Activated CD4-positive, alpha-beta T cell treated with anti-CD3 and anti-CD28 coated beads for 1 hour (primary cell): ENCODE measurements at regions not wholly inside any gene's neighbourhood (a gene's known extent, or its start where the extent isn't known, plus 50 kb on each side); places are given as distances from the start of the nearest gene placed in this dataset.
"Not testable (repeated sequence)": the region's sequence is repeated elsewhere in the genome, so short reads cannot be mapped to it uniquely, and the experiment has no call there.

Experiments used
- DNase-seq: peaks from one replicate; pipeline ENCODE4 v3.0.0-alpha.2; 2020

DNA sequence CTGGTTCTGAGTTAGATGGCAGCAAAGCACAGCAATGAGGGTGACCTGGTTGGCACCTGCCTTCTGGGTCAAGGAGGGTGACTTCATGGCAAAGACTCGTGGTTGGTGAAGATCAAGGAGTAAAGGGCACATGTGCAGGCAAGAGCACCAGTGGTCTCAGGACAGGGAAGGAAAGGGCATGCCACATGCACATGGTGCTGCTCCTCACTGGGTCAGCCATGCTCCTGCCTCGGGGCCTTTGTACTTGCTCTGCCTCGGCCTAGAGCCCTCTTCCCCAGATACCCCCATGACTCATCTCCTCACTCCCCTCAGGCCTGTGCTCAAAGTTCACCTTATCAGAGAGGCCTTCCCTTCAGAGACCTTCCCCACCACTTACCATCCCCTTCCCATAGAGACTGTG lies 106.7 kb upstream of the KDM7A start:
- DNase-seq: no peak

DNA sequence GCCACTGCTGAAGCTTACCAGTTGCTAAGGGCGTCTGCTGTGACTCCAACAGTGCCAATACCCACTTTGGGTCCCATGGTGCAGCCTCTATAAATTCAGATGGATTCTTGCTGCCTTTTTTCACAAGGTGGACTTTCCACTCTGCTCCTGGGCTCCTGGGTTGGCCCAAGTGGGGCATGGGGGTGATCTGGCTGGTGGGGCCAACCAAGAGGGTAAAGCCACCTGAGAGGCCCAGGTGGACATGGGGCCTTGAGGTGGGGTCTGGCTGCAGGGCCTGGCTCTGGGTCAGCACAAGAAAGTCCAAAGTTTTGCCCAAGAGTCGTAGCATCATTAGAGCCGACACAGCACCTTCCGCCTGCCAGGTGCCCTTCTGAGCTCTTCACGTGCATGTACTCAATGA lies 105.2 kb upstream of the KDM7A start:
- DNase-seq: no peak

DNA sequence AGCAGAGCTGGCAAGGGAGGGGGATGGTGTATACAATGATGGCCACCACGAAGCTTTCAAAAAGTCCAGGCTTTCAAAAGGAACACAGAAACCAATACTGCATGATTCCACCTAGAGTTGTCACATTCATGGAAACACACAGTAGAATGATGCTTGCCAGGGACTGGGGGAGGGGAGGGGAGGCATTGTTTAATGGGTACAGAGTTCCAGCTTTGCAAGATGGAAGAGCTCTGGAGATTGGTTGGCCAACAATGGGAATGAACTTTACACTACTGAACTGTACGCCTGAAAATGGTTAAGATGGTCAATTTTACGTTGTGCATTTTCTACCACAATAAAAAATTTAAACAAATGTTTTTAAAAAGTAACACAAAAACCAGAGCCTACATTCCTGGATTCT lies 104.5 kb upstream of the KDM7A start:
- DNase-seq: no peak

DNA sequence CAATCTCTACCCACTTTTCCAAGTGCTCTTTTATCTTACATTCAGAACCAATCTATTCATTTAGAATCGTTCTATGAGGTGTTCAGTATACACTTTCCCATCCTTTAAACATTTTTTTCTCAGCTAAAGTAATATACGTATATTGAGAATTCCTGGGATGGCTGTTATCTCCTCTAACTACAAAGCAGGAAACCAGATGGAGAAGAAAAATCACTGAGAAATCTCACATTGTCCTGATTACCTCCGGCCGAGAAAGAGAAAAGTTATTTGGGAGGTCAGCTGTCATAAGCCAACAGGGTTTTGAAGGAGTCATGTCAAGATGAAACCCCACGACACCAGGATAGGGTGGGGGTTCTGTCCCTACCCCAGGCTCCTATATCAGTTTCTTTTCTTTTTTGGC lies 99.2 kb upstream of the KDM7A start:
- DNase-seq: no peak

DNA sequence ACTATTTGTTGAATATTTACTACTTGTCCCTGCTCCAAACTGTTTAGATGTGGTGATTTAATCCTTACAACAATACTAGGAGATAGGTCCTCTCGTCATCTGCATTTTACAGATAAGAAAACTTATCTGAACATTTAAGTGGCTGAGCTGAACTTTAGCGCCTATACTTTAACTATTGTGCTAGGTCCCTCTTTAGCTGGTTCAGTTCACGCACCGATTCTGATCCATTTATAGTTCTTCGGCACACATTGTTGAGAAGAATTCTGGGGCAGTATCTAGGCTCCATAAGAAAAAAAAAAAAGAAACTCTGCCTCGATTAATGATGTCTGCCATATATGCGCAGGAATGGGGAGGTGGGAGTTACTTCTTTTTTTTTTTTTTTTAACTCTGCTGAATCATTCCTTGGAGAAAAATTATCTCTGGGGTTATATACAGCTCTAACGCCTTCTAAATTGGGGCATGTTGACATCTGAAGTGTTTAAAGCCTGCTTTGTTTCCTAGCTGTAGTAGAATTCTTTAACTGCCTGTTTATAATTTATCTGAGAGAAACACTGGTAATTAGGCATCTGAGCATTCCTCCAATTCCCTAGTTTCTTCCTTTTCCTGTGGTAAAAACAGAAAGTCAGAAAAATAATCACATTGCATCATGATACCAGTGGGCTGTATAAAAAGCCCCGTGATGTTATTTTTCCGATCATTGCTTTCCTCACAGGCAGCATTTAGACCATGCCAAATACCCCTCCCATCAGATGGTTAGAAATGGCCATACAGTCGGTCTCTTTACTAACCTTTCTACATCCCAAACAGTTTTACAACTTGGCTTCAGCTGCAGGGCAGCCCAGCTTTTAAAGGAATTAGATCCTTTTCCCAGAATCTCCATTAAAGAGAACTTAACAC lies 98.5 kb upstream of the KDM7A start:
- DNase-seq: no peak

DNA sequence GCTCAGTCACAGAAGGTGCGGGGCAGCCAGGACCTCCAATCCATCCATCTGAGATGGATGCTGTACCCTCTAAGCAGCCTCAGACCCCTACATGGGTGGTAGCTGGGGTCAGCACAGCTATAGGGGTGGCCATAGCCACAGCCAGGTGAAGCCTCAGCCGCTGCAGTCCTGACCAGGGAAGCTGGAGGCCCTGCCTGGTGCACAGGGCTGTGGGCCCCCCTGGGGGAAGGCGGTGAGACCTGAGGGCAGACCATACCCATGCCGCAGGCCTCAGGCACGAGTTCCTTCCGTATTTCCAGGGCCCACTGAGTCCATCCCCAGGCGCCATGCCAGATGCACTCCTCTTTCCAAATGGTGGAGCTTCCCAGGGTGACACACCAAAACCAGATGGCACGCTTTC lies 96.6 kb upstream of the KDM7A start:
- no peak for DNase-seq

DNA sequence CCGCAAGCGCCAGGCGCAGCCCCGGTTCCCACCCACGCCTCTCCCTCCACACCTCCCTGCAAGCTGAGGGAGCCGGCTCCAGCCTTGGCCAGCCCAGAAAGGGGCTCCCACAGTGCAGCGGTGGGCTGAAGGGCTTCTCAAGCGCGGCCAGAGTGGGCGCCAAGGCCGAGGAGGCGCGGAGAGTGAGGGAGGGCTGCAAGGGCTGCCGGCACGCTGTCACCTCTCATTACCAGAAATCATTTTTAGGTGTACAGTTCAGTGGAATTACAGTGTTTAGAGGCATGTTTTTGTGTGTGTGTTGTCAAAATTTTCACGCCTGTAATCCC lies 94.8 kb upstream of the KDM7A start:
- not testable (repeated sequence) for DNase-seq

DNA sequence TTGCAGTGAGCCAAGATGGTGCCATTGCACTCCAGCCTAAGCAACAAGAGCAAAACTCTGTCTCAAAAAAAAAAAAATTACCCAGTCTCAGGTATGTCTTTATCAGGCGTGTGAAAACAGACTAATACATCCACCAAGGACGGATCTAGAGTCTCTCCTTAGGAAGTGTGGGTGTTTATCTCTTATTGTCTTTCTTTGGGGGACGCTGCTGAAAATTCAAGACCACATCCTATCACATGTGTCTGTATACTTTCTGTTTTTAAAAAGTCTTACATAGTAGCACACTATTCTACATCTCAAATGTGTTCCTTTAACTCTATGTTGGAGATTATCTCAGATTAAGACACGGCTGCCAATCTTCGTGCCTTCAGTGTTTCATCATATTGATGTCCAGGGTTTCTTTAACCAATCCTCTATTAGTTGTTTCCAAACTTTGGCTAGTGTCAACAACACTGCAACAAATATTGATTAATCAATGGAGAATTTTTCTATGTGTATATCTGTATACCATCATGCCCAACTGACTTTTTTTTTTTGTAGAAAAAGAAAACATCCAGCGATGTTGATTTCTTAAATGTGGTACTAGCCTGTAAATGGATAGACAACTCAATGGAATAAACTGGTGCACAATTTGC lies 92.3 kb upstream of the KDM7A start:
- no peak for DNase-seq

DNA sequence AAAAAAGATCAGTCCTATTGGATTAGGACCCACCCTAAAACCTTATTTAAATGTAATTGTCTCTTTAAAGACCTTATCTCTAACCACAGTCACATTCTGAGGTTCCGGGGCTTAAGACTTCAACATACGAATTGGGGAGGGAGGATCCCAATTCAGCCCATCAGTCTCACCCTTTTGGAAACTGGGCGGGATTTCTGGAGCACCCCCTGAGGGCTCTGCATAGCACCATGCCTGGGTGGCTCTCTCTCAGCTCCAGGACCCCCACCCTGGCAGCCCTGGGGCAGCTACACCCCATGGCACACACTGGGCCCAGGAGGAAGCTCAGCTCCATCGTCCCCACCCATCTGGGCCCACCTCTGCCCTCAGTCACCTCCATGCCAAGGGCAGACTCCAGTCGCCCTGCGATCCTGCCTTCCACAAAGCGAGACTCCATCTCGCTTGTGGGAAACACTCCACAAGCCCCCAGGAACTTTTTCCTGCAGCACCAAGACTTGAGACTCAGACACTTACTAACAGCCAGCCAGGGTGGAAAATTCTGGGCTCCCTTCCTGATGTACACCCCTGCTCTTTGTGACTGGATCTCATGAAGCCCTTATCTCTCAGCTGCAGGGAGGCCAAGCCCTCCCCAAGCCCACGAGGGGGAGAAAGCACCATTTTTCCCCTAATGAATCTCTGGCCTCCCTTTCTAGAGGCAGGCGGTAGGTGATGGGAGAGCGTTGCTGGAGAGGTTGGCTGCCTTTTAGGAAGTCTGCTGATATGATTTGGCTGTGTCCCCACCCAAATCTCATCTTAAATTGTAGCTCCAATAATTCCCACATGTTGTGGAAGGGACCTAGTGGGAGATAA lies 90.8 kb upstream of the KDM7A start:
- DNase-seq: no peak

DNA sequence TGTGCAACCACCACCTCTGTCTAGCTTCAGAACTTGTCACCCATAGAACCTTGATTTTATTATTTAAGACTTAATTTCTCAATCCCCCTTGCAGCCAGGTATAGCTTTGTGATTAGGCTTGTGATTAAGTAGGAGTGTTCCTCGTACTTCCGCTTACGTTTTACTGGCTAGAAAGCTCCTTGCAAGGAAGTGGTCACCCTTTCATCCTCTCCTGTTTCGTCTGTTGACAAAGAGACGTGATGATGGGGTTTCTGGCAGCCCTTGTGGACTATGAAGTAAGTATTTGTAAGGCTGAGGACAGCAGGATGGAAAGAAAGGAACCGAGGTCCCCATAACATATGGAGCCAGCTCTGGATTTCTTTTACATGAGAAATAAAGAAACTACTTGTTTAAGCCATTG lies 86.5 kb upstream of the KDM7A start:
- no peak for DNase-seq

DNA sequence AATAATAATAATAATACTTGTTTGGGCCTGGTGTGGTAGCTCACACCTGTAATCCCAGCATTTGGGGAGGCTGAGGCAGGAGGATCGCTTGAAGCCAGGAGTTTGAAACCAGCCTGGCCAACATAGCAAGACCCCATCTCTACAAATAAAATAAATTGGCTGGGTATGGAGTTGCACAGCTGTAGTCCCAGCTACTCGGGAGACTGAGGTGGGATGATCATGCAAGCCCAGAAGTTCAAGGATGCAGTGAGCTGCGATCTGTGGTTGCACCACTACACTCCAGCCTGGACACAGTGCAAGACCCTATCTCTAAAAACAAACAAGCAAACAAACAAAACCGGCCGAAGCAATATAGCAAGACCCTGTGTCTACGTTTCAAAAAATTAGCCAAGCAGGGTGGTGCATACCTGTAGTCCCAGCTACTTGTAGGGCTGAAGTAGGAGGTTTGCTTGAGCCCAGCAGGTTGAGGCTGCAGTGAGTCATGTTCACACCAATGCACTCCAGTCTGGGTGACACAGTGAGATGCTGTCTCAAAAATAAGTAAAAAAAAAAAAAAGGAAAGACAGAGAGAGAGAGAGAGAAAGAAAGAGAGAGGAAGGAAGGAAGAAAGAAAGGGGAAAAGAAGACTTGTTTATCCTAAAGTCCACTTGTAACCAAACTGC lies 85.6 kb upstream of the KDM7A start:
- no peak for DNase-seq

DNA sequence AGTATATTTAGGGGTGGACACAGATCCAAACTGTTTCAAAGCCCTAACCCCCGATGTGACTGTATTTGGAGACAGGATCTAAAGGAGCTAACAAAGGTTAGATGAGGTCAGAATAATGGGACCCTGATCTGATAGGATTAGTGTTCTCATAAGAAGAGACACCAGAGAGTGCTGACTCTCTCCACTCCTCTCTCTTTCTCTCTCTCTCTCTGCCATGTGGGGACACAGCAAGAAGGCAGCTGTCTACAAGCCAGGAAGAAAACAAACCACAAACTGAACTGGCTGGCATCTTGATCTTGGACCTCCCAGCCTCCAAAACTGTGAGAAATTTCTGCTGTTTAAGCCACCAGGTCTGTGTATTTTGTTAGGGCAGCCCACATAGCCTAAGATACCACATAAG lies 84.7 kb upstream of the KDM7A start:
- no peak for DNase-seq

DNA sequence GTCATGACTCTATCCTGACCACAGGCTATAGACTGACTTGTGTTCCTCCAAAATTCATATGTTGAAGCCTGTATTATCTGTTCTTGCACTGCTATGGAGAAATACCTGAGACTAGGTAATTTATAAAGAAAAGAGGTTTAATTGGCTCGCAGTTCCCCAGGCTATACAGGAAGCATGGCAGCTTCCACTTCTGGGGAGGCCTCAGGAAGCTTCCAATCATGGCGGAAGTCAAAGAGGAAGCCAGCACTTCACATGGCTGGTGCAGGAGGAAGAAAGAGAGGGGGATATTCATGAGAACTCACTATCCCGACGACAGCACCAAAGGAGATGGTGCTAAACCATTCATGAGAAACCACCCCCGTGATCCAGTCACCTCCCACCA lies 84.3 kb upstream of the KDM7A start:
- no peak for DNase-seq

DNA sequence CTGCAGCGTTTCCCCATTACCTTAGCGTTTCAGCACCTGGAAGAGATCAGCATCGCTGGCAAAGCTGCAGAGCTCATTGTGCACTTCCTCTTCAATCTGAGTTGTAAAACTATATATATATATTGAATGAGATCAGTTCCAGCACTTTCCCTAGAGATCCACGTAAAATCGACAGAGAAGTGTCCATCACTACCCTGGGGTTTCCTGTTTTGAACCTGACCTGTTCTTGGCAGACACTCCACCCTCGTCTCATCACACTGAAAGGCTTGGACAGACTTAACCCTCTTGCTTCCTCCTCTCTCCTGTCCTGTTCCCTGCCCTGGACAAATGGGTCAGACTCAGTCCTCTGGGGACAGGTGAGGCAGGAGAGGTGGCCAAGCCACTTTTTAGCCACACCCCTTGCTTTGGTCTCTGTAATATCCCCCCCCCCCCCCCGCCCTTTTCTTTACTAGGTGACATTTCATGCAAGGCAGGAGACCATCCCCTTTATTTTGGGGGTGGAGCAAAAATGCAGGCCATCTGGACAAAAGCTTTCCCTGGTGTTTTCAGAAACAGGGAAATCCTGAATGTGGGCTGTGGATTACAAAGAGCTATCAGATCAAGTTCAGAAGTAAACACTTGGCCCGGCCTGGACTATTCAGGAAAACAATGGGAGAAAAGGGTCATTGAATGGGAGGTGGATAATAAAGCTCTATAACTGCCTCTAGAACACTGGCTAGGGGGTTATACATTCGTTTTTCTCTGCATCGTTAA lies 83.7 kb upstream of the KDM7A start:
- DNase-seq: no peak

DNA sequence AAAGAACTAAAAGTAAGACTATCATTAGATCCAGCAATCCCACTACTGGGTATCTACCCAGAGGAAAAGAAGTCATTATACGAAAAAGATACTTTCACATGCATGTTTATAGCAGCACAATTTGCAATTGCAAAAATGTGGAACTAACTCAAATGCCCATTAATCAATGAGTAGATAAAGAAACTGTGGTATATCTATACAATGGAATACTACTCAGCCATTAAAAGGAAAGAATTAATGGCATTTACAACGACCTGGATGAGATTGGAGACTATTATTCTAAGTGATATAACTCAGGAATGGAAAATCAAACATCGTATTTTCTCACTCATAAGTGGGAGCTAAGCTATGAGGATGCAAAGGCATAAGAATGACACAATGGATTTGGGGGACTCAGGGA lies 80.5 kb upstream of the KDM7A start:
- DNase-seq: not testable (repeated sequence)

DNA sequence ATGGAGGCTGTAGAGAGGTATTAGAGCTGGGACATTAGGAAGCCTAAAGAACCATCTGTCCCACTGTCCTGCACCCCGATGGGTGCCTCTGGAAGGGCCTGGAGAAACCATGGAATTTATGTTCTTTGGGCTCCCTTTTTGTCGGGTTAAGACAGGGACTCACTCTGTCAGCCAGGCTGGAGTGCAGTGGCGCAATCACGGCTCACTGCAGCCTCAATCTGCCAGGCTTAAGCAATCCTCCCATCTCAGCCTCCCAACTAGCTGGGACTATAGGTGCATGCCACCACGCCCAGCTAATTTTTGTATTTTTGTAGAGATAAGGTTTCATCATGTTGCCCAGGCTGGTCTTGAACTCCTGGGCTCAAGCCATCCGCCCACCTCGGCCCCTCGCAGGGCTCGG lies 78.2 kb upstream of the KDM7A start:
- not testable (repeated sequence) for DNase-seq

DNA sequence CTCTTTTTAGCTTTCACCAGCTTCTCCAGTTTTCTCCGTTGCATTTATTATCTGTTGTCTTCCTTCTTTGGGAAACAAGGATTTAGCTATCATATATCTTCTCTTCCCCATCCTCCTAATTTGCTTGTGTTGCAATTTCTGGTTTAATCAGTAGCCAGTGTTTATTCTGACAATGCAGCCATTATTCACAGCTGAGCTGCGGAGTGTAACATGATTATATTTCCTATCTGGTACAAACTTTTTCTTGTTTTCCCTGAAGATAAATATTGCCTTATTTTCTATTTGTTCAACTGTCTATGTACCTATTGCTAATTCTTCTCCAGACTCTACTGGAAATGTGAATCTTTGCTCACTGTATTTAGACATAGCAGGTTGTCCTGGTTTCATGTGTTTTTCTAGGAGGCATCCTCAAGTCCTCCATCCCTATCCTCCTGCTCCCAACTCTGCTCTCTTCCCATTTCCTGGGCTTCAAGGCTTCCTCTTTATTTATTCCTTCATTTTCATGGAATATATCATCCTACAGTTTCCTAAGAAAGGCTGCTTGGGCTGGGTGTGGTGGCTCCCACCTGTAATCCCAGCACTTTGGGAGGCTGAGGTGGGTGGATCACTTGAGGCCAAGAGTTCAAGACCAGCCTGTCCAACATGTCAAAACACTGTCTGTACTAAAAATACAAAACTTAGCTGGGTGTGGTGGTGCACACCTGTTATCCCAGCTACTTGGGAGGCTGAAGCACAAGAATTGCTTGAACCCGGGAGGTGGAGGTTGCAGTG lies 72.4 kb upstream of the KDM7A start:
- DNase-seq: no peak

DNA sequence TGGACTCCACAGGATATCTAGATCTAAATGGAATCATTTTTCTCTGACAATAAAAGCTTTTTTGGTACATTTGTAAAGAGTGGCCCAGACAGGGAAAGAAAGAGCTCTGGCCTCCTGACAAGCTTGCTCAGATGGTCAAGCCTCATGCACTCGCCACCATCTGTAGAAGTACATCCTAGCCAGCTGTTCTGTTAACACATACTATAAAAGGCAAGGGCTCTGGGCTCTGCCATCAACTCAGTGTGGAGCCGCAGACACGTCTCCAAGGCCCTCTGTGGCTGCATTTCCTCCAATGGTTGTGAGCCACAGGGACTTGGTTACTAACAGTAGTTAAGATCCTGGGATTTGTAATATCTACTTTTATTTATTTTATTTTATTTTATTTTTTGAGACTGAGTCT lies 70.8 kb upstream of the KDM7A start:
- DNase-seq: no peak

DNA sequence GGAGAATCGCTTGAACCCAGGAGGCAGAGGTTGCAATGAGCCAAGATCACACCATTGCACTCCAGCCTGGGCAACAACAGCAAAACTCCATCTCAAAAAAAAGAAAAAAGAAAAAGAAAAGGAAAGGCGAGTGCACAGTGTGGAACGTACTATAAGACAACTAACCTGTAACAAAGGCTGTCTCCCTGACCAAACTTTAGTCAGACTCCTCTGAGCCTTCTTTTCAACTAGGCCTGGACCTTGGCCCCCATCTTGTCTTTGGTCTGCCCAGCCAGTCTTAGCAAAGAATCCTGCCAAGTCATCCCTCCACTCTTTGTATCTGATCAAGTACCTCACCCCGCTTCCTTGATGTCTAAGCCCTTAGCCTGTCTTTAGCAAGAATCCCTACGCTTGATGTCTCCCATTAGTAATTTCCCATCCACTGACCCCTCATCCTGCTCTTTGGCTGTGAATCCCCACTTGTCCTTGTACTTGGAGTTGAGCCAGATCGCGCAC lies 68.9 kb upstream of the KDM7A start:
- no peak for DNase-seq

DNA sequence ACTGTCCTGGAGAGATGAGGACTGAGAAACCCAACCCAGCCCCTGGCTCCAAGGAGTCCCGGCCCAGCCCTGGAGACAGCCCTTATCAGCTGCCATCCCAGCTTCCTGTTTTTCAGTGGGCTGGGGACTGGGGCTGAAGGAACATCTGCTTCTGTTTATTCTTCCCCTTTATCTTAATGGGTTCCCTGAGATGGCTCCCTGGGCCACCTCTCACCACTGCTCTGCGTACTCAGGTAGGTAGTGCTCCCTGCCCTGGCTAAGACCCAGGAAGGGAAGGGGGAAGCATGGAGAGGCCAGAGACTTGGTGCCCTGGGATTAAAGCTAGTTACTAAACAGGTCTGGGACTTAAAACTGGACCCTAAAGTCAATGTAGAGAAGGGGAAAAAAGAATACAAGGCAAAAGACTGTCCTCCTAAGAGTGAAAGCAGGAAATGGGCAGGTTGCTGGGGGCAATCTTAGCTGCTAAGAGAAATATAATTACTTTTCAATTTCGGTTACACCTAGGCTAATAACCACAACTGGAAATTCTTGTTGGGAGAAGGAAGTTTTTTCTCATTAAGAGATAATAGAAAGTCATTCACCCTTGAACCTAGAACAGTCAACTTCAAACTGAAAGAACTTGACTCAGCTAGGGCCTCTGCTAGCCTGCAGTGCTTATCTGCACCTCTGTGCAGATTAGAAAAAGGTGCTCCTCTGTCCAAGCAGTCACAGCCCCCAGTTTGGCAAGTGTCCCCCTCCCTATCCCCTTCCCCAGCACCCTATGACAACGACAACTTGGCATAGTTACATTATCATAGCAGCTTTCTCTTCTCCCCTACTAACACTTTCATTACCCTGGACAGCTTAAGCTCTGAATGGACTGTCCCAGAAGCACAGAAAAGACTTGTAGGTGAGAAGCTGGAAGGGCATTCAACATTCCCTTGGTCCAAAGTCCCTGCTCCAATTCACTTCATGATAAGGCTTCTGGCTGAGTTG lies 65.6 kb upstream of the KDM7A start:
- no peak for DNase-seq

DNA sequence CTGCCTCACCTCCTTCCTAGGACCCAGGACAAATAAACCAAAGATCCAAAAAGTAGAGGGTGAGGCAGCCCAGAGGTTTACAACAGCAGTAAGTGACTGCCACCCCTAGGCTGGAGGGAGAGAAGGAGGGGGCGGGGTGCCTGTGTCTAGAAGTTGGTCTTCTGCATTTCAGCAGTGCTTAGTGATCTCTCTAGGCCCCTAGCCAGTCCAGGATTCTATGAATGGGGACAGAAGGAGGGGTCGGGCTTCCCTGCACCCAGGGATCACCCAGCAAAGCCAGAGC lies 62.8 kb upstream of the KDM7A start:
- DNase-seq: no peak
